NT2/D1 (cell line): ENCODE measurements at regions not wholly inside any gene's neighbourhood (a gene's known extent, or its start where the extent isn't known, plus 50 kb on each side); places are given as distances from the start of the nearest gene placed in this dataset.

Source experiments
- DNase-seq: peaks from one replicate; pipeline ENCODE4 v3.0.0-alpha.2; 2011; ENCODE audit warnings: low read depth, low spot score
- H3K27me3 ChIP-seq: 2 replicates; pipeline ENCODE4 v1.6.0; 2011; ENCODE audit warnings: mild to moderate bottlenecking; ENCODE audit not compliant: insufficient read length, insufficient read depth
- H3K36me3 ChIP-seq: 2 replicates; pipeline ENCODE4 v1.6.1; 2011; ENCODE audit warnings: mild to moderate bottlenecking, low read length, mixed read lengths; ENCODE audit not compliant: insufficient read depth, insufficient read length
- H3K4me1 ChIP-seq: 2 replicates; pipeline ENCODE4 v1.5.1; 2011; ENCODE audit not compliant: insufficient read depth, insufficient read length
- H3K4me3 ChIP-seq: 2 replicates; pipeline ENCODE4 v1.5.1; 2011; ENCODE audit warnings: low read depth; ENCODE audit not compliant: insufficient read length
- H3K9ac ChIP-seq: 2 replicates; pipeline ENCODE4 v1.6.0; 2011; ENCODE audit warnings: low read depth; ENCODE audit not compliant: insufficient read length
- H3K9me3 ChIP-seq: 2 replicates; pipeline ENCODE4 v1.5.1; 2011; ENCODE audit warnings: mild to moderate bottlenecking, low read length; ENCODE audit not compliant: insufficient read depth
- SUZ12 ChIP-seq: IDR thresholded peaks from 2 replicates; pipeline ENCODE4 v1.6.1; 2011; ENCODE audit not compliant: insufficient read length, insufficient read depth; ENCODE audit errors: extremely low read depth
- YY1 ChIP-seq: IDR thresholded peaks from 2 replicates; pipeline ENCODE4 v1.6.1; 2011; ENCODE audit not compliant: insufficient read length, insufficient read depth
- ZNF274 ChIP-seq: IDR thresholded peaks from 2 replicates; pipeline ENCODE4 v1.6.1; 2011; ENCODE audit warnings: mild to moderate bottlenecking, low read depth, low read length

GRCh38 chr2:185188656-185189055 is 549.9 kb upstream of the FSIP2 start:
- H3K9ac ChIP-seq, result no peak overlapping the region
- no peak overlapping the region for H3K4me3 ChIP-seq
- no peaks in the 10 kb centered on the region for H3K36me3 ChIP-seq
- no peaks in the 10 kb centered on the region for H3K4me1 ChIP-seq
- TF ChIP-seq YY1 (no peak), SUZ12 (no peak), ZNF274 (no peak)
- no peak for DNase-seq
- no peaks in the 10 kb centered on the region for H3K9me3 ChIP-seq
- no peaks in the 10 kb centered on the region for H3K27me3 ChIP-seq

GRCh38 chr2:185201063-185201462 is 537.5 kb upstream of the FSIP2 start:
- Histone ChIP-seq H3K27me3 (no peaks in the 10 kb centered on the region), H3K9me3 (no peaks in the 10 kb centered on the region), H3K4me3 (no peak overlapping the region), H3K9ac (no peak overlapping the region), H3K36me3 (no peaks in the 10 kb centered on the region), H3K4me1 (no peaks in the 10 kb centered on the region)
- TF ChIP-seq ZNF274 (no peak), SUZ12 (no peak), YY1 (no peak)
- no peak for DNase-seq

DNA sequence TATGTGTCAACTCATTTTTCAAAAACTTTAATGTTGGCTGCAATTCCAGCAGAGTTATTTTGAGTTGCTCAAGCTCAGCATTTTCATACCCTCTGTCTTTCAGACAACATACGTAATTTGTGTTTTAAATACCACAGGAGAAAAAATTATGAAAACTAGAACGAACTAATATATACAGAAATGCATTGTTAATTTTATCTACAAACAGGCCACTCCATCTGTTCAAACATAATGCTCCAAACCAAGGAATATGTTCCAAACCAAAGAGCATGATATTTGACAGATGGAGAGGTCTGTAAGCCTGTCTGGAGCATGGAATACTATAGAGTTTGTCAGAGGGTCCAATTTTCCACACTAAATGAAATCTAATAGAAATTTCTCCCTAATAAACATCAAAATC is 536.2 kb upstream of the FSIP2 start:
- Histone ChIP-seq H3K4me1 (no peaks in the 10 kb centered on the region), H3K9ac (no peak overlapping the region), H3K4me3 (no peak overlapping the region), H3K36me3 (no peaks in the 10 kb centered on the region), H3K9me3 (no peaks in the 10 kb centered on the region), H3K27me3 (no peaks in the 10 kb centered on the region)
- TF ChIP-seq SUZ12, result no peak
- no peak for DNase-seq

GRCh38 chr2:185202945-185203528 is 535.6 kb upstream of the FSIP2 start:
- TF ChIP-seq SUZ12, result no peak
- TF ChIP-seq YY1, result no peak
- TF ChIP-seq ZNF274, result no peak
- Histone ChIP-seq H3K36me3 (no peaks in the 10 kb centered on the region), H3K27me3 (no peaks in the 10 kb centered on the region), H3K4me3 (no peak overlapping the region), H3K4me1 (no peaks in the 10 kb centered on the region), H3K9ac (no peak overlapping the region), H3K9me3 (no peaks in the 10 kb centered on the region)
- no peak for DNase-seq

DNA sequence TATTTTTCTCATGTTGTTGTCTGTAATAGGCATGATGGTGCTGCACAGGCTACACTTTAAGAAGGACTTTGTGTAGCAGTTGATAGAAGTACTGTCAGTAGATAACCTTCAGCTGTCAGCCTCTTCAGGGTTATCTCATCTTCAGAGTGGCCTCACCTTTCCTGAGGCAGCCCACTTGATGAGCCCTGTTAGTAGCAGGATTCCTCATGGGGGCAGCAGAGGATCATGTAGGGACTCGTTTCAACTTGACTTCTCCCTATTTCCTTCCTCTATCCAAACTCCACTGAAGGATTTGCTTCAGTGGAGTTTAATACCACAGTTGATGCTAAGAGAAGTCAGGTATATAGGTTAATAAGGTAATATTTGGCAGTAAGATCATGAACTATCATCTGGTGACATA is 530.3 kb upstream of the FSIP2 start:
- peak; percentile 58 for DNase-seq
- H3K36me3 ChIP-seq, result no peaks in the 10 kb centered on the region
- H3K9me3 ChIP-seq, result no peaks in the 10 kb centered on the region
- TF ChIP-seq SUZ12, result no peak
- TF ChIP-seq YY1, result no peak
- no peak for TF ChIP-seq ZNF274
- no peaks in the 10 kb centered on the region for H3K4me1 ChIP-seq
- H3K4me3 ChIP-seq, result no peak overlapping the region
- H3K9ac ChIP-seq, result no peak overlapping the region
- H3K27me3 ChIP-seq, result no peaks in the 10 kb centered on the region

DNA sequence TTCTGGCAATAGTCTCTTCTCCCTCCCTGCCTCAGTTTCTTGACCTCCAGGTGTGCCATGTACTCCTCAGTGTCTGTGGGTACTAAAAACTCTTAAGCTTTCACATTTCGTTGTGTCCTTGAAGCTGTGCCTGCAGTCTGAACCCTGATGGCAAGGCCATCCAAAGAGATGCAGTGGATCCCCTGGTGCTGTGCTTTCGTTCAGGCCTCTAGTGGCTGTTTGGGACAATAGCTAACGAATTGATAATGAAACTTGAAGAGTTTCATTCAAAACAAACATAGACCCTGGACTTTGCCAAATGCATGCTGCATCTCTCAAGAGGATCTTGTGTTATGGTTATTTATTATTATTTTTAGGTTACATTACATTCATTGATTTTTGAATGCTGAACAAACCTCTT is 523.1 kb upstream of the FSIP2 start:
- Histone ChIP-seq H3K27me3 (no peaks in the 10 kb centered on the region), H3K36me3 (no peaks in the 10 kb centered on the region), H3K9ac (no peak overlapping the region), H3K4me3 (no peak overlapping the region), H3K9me3 (no peaks in the 10 kb centered on the region), H3K4me1 (no peaks in the 10 kb centered on the region)
- TF ChIP-seq SUZ12, result no peak
- no peak for TF ChIP-seq ZNF274
- no peak for TF ChIP-seq YY1
- DNase-seq, result no peak

DNA sequence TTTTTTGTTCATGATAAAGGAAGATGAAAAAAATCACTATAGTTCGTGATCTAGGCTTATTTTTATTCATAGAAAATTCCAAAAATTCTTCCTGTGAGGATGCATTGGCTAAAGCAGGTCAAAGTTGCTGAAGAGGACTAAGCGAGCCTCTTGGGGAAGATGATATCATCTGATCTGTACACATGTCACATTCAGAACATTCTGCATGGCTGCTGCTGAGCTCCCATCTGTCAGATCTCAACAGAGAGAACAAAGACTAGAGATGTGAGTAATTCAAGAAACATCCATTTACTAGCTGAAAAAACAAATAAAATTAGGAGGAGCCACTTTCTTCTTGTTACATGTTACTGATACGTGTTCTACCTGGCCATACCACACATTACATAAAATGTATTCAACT is 518.6 kb upstream of the FSIP2 start:
- Histone ChIP-seq H3K36me3 (no peaks in the 10 kb centered on the region), H3K4me1 (no peaks in the 10 kb centered on the region), H3K9ac (no peak overlapping the region), H3K9me3 (no peaks in the 10 kb centered on the region), H3K4me3 (no peak overlapping the region), H3K27me3 (no peaks in the 10 kb centered on the region)
- DNase-seq, result no peak
- no peak for TF ChIP-seq ZNF274
- TF ChIP-seq SUZ12, result no peak
- no peak for TF ChIP-seq YY1
